ENCODE measurements at regions not wholly inside any gene's neighbourhood (a gene's known extent, or its start where the extent isn't known, plus 50 kb on each side); places are given as distances from the start of the nearest gene placed in this dataset.

- H2BK20ac ChIP-seq (ENCODE audit: low read depth, low read length, poor library complexity, severe bottlenecking) = no peak overlapping the region
- H3K4me1 Mint-ChIP-seq = peaks cover 6 to 14% of the 10 kb centered on the region in 2 experiments
- no peak overlapping the region for H3K27ac ChIP-seq (ENCODE audit: insufficient read length, low read depth, low read length)
- no peaks in the 10 kb centered on the region for H3K27me3 Mint-ChIP-seq (ENCODE audit: low read depth)
- no peak overlapping the region for H3K4ac ChIP-seq (ENCODE audit: low read depth, low read length)
- H3K36me3 Mint-ChIP-seq (ENCODE audit: insufficient read depth in 1 of 3, low read depth in 3 of 3) = no peaks in the 10 kb centered on the region
- H3T11ph ChIP-seq (ENCODE audit: low read length) = no peak overlapping the region
- no peaks in the 10 kb centered on the region for H3K9me3 ChIP-seq (ENCODE audit: control insufficient read depth, low read depth, low read length)
- H2AK5ac ChIP-seq (ENCODE audit: insufficient read length, low read length) = no peak overlapping the region
- H3K79me2 ChIP-seq (ENCODE audit: insufficient read depth, low read length) = no peaks in the 10 kb centered on the region; the same call in 1 of the 2 replicates
- no peak overlapping the region for H3K4me2 ChIP-seq (ENCODE audit: insufficient read depth, insufficient read length, low read length)
- no peak overlapping the region for H2BK120ac ChIP-seq (ENCODE audit: low read depth, low read length, poor library complexity, severe bottlenecking)
- no peak overlapping the region for H2BK12ac ChIP-seq (ENCODE audit: insufficient read length, low read depth, low read length)
- no peak overlapping the region; a peak in 1 of 7 replicates for H3K27ac Mint-ChIP-seq
- H3K14ac ChIP-seq (ENCODE audit: insufficient read depth, low read length) = no peak overlapping the region
- no peak for TF ChIP-seq CTCF (conservative IDR thresholded peaks at IDR 0.05)
- H4K20me1 ChIP-seq (ENCODE audit: control insufficient read depth, insufficient read depth, insufficient read length) = no peaks in the 10 kb centered on the region
- H2AFZ ChIP-seq (ENCODE audit: low read length) = no peak overlapping the region
- no peak overlapping the region for H4K91ac ChIP-seq (ENCODE audit: insufficient read length, low read depth, low read length)
- no peaks in the 10 kb centered on the region for H3K27me3 ChIP-seq (ENCODE audit: insufficient read depth, low read length)
- no peaks in the 10 kb centered on the region for H3K23me2 ChIP-seq (ENCODE audit: insufficient read length, low read depth, low read length, poor library complexity, severe bottlenecking)
- H3K56ac ChIP-seq (ENCODE audit: insufficient read length, low read depth, low read length) = no peak overlapping the region
- H2BK15ac ChIP-seq (ENCODE audit: low read depth, low read length) = no peak overlapping the region
- no peak overlapping the region for H3K4me3 Mint-ChIP-seq
- no peaks in the 10 kb centered on the region for H3K9me3 Mint-ChIP-seq
- H2BK5ac ChIP-seq (ENCODE audit: insufficient read length, low read length) = no peak overlapping the region
- H3K9ac ChIP-seq (ENCODE audit: extremely low read depth, insufficient read length, low read length) = no peak overlapping the region
- no peak for DNase-seq
- H3K4me1 ChIP-seq (ENCODE audit: insufficient read depth, low read length) = no peaks in the 10 kb centered on the region; the same call in 1 of the 2 replicates
- no peak overlapping the region for H3K23ac ChIP-seq (ENCODE audit: insufficient read length, low read depth, low read length)
- no peak overlapping the region for H4K8ac ChIP-seq (replicated peaks; ENCODE audit: insufficient read length, low read depth, low read length)
- H4K5ac ChIP-seq (ENCODE audit: insufficient read length, low read depth, low read length) = no peak overlapping the region
- H3K18ac ChIP-seq (ENCODE audit: insufficient read length, low read depth, low read length) = no peak overlapping the region
- H3K79me1 ChIP-seq (ENCODE audit: insufficient read depth, low read depth, low read length, poor library complexity, severe bottlenecking) = no peaks in the 10 kb centered on the region
These were observed 470.8 kb upstream of the LMO3 start for GRCh38 chr12:17076811-17077210.
